ENCODE measurements at regions not wholly inside any gene's neighbourhood (a gene's known extent, or its start where the extent isn't known, plus 50 kb on each side); places are given as distances from the start of the nearest gene placed in this dataset.
"Not testable (repeated sequence)": the region's sequence is repeated elsewhere in the genome, so short reads cannot be mapped to it uniquely, and the experiment has no call there.

DNA sequence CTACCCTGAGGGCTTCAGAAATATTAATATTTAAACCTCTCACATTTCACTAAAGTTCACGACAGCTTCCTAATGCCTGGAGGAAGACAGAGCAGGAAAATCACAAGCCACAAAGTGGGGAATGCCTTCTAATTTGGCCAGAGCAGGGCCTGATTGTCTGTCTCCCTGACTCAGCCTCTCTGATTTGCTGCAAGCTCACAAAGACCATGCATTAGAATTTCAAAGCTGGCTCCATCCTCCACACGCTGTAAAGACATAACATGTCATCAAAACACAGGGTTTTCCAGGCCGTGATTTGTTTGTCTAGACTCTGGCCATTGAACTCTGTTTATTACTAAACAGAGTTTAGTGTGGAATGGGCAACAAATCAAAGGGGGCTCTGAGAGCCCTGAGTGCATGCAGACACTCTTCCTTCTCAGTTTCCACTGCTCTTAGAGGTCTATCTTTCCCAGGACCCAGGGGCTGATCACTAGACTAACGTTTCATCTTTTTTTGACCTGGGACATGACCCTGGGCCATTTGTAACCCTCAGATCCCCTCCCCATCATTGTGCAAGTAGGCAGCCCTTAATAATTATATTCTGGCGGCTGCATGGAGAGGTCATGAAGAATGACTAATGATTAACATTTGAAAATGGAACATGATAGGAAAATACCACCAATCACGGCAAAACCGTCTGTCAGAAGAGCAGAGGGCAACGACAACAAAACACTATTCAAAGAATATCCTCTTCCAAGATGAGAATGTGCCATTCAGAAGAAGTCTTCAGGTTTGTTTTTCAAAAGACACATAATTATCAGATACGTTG lies 140.2 kb downstream of the ENC1 start:
- DNase-seq (ENCODE audit: low spot score): no peak

DNA sequence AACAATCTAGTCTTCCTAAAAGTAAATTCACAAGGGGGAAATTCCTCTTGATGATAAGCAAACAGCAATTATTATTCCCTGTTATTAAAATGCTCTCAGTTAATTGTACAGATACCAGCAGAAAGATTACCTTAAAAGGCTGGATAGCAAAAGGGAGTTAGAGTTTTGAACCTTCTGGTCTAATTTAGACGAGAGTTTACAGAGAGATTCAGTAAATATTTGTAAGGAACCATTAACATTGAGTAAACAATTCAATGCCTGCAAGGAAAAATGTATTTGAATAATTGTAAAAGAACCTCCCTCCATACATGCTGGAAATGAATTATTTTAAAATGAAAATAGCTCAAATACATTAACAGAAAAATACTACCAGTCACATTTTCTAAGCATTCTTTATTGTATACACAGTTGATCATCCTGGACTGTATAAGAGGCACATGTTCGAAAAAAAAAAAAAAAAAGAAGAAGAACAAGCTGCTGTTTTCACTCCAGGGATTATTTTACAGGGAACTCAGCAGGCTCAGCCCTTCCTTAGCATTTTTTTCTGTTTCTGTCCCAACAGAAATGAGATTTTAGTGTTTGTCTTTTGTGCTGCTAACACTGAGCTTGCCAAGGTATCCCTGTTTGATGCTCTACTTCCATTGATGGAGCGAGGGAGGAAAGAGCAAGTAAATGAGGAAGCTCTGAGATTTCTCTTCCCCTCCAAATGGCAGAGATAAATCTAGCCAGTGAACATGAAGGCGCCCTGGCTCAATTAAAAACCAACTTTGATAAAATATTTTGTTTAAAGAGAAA lies 141.1 kb downstream of the ENC1 start:
- DNase-seq (ENCODE audit: low spot score): no peak

DNA sequence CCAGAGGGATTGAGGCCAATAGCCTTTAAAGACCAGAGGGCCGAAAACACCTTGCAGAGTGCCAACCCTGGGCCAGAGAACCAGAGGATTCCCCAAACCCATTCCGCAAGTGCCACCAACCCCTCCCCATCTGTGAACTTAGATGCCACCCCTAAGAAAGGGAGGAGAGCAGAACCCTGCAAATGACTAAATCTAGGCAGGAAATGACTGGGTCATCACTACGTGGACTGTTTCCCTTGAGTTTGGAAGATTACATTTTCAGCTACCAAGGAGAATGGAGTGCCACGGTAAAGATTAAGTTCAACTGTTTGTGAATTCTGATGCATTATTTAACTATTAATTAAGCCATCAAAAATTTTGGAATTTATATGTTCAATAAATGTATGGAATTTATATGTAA lies 142.8 kb downstream of the ENC1 start:
- no peak for DNase-seq (ENCODE audit: low spot score)

DNA sequence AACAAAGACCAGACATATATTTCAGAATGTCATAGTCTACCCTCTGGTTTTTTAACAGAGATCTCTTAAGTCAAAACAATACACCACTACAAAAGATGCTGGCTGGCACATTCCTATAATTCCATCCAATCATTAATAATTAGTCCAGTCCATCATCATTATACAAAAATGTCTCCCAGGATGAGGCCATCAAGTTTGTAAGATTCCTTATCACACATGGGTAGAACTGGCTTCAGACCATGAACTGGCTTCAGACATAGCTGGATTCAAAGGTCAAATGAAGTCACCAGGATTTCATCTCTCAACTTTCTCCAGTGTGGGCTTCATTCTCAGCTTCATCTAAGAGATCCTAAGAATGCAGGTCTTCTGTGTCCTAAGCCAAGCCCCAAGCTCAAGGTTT lies 147.1 kb downstream of the ENC1 start:
- DNase-seq (ENCODE audit: low spot score): no peak

DNA sequence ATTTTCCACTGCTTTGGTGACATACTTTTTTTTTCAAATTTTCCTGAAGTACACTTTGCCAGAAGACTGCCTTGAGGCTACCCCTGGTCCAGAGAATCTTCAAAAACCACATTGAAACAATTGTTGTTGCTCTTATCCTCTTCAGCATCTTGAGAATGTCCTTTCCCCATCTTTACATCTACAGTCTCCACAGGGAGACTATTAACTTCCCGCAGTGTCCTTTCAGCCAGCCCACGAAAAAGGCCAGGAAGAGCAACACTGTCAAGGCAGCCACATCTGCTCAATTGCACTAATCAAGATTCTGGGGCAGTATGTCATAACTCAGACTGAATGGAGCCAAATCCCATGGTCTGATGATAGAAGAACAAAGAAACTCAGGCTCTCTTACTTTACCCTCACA lies 148.3 kb downstream of the ENC1 start:
- no peak for DNase-seq (ENCODE audit: low spot score)

DNA sequence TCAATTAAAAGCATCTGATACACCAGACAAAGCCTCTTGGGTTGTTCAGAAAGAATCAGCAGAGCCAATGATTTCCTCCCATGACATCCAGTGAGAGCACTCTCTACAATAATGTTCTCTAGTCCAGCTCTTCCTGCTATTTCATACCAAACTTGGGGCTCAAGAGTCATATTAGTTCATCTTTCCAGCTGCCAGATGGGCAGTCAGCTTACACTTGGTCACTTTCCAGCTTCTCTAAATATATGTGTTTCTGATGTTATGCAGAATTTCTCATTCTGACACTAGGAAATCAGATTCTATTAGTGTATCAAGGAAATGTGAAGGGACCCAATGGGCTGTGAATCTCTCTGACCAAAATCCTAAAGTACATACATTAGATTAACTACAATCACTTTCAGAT lies 148.9 kb downstream of the ENC1 start:
- DNase-seq (ENCODE audit: low spot score): no peak

DNA sequence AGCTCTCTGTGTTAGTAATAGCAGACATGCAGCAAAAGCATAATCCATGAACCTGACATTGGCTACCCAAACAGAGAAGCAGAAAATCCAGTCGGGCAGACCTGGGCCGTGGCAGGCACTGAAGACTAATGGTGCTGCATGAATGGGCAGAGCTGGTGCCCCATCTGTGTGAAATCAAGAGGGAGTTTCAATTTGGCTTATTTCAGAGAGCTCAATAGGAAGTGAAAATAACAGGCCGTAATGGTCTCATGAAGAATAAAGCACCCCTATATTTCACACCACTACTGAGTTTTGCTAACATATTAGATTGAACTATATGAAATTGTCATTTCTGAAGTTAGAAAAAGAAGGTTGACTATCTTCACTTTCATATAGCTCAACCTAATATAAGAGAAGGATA lies 149.7 kb downstream of the ENC1 start:
- no peak for DNase-seq (ENCODE audit: low spot score)

DNA sequence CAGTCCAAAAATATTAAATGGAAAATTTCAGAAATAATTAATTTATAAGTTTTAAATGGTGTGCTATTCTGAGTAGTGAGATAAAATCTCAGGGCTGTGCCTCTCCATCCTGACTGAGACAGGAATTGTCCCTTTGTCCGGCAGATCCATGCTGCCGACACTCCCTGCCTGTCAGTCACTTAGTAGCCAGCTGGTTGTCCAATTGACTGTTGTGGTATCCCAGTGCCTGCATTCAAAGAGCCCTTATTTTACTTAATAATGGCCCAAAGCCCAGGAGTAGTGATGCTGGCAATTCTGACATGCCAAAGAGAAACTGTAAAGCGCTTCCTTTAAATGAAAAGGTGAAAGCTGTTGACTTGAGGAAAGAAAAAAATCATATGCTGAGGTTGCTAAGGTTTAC lies 157.5 kb downstream of the ENC1 start:
- no peak for DNase-seq (ENCODE audit: low spot score)

DNA sequence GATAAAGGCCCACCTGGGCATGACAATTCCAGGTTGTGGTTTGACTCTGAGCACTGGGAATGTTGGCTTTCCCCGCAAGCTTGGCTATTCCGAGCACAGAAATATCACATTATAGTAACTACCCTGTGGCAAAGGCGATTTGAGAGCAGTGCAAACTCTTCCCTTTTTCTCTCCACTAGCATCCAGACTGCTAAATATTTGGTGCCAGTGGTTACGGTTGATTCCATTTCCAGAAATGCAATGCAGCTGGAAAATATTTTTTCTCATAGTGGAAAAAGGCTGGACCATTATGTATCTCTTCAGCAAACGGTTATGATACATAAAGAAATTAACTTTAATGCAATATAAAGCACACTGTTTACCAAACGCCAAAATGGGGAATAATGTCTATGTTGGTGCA lies 158.0 kb downstream of the ENC1 start:
- no peak for DNase-seq (ENCODE audit: low spot score)

DNA sequence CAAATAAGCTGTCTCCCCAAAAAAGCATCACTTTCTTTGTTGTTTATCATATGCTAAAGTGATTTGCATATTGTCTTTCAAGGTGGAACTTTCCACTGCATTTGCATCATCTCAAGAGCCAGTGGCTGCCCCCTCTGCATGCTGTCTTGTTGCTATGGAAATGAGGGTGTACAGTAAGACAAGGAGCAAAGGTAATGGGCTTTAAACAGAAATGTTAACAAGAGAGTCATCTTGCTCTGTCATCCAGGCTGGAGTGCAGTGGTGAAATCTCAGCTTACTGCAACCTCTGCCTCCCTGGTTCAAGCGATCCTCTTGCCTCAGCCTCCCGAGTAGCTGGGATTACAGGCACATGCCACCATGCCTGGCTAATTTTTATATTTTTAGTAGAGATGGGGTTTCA lies 159.2 kb downstream of the ENC1 start:
- not testable (repeated sequence) for DNase-seq (ENCODE audit: low spot score)

DNA sequence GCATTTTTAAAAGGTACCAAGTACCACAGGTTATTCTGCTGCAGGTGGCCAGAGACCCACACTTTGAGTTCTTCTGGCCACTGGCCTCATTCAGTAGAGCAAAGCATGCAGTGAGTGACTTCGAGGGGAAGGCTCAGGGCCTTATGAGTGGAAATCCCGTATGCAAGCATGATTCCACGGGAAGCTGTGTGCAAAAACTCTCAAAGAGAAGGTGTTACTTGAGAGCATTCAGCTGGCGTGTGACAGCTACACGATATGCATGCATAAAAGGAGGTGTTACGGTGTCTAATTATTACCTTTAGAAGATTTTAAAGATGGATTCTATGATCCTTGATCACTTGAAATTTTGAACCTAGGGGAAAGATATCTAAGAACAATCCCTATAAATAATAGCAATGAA lies 160.3 kb downstream of the ENC1 start:
- DNase-seq (ENCODE audit: low spot score): no peak

DNA sequence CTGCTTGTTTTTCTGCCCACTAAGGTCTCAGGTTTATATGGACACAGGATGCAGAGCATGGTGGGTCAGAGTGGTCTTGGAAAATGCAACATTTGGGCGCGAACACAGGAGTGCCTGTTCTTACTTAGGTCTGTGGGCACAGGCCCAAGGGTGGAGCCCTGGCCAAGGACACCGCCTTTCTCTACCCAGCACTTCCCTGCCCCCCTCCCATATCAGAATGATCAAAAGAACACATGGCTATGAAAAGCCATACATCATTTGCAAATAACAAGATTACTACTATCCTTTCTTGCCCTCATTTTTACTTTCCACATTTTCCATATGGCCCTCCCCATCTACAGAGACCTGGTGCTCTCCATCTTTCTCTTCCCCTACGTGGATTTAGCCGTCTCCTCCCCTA lies 162.2 kb downstream of the ENC1 start:
- no peak for DNase-seq (ENCODE audit: low spot score)

DNA sequence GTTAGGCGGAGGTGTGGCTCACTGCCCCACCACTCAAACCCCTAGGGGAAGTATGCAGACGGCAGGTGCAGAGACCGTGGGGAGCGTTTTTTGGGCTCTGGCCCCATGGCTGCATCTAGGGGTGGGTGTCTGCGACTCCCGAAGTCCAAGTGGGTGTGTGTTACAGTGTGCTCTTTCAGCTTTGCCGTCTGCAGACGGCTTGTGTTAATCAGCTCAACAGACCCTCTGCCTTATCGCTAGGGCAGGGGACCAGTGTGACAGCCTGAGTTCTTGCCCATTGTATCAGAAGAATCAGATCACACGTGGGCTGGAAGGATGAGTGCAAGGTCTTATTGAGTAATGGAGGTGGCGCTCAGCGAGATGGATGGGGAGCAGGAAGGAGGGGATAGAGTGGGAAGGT lies 162.8 kb downstream of the ENC1 start:
- DNase-seq (ENCODE audit: low spot score): no peak

DNA sequence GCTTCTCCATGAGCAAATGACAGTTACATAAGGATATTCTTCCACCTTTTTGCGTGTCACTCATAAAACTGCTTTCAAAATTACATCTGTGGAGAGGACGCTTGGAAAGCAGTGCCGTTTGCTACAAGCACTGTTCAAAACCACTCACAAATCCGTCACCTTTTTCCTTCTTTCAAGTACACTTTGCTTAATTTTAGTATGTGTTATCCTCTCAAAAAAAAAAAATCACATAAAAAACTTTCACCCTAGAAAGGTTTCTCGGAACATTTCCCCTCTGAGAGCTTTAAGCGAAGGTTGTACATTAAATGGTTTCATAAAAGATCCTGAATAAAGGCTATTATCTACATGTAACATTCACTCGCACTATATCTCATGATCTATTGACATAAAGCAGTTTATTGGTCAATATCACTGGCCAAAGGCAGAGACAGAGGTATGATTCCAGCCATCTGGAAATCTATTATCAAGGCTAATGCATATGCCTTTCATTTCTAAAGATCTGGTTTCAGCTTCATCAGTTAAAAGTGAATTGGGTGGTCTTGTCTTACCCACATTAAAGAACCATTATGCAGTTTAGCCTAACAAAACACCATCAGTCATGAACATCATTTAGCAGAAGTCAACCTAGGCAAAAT lies 163.6 kb downstream of the ENC1 start:
- no peak for DNase-seq (ENCODE audit: low spot score)

DNA sequence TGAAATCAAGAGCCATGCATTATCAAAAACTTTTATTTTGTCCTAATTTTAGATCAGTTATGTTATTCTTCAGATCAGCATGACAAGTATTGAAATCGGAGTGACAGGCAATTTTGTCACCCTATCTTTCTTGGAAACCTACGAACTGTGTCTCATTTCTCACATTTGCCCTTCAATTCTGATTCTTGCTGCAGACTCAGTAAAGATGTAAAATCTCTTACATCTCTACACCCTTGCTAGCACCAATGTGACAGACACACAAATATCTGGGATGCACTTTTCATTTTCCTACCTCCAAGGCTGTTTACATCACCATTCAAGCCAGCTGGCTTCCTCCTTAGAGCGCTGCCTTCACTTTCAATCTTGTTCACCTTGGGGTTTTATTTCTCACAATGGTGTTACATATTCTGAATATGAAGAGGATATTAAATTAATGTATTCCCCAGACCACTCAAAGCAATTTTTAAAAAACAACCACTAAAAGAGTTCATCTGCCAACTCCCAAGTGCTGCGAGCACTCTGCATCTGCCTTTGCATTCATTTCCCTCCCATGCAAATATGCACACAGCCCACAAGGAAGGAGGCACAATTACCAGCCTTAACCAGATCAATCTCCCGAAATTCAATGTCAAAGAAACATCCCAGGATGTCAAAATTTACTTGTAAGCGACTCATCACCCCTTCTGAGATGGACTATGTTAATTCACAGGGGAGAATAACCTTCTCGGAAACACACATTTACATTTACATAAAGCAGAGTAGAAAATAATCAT lies 164.3 kb downstream of the ENC1 start:
- no peak for DNase-seq (ENCODE audit: low spot score)

DNA sequence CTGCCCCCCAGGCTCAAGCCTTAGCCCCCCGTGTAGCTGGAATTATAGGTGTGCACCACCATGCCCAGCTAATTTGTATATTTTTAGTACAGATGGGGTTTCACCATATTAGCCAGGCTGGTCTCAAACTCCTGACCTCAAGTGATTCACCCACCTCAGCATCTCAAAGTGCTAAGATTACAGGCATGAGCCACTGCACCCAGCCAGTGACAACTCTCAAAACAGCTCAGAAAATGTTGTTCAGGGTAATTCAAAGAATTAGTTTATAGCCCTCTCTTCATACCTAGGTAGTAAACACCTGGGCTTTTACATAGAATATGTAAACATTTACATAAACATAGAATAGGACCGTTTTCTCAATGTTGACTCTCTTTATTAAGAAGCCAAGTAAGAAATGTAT lies 168.7 kb downstream of the ENC1 start:
- no peak for DNase-seq (ENCODE audit: low spot score)

DNA sequence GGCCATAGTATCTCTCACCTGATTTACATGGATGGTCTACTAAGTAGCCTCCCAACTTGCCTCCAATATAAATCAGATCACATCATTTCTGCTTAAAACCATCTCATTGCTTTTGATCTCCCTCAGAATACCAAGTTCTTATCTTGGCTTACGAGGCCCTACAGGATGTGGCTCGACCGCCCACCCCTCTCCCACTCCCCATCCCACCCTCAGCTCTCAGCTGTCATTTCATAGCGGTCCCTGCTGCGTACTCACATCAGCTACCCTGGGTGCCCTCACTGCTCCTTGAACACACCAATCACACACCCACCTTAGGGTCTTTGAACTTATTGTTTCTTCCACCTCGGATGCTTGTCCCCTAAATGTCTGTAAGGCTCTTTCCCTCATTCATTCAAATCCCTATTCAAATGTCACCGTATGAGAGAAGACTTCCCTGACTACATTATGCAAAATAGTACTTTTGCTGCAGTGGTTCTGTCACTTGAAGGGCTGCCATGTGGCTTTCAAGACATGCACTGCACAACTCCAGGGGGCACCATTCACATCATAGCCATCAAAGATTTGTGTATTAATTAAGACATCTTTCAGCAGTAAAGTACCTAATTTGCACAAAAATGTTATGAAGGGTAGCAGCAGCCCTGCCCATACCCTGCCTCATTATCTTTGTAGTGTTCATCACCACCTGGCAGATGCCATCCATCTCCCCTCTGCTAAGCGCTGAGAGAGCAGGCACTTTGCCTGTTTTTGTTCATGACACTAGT lies 171.1 kb downstream of the ENC1 start:
- DNase-seq (ENCODE audit: low spot score): no peak

DNA sequence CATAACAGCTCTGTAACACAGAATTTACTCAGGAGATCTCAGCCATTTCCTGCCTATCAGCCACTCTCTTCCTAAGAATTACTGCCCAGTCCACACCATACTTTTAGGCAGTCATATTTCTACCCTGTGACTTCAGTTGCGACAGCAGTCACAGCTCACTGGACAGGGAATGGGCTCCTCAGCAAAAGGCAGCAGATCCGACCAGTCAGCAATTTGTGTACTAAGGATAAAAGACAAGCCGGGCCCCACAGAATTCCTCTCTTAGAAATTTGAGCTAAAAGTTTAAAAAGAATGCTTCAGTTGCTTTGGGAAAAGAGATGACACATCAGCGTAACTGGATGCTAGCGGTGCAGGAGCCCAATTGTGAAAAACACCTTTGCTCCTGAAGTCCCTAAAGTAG lies 172.1 kb downstream of the ENC1 start:
- DNase-seq (ENCODE audit: low spot score): no peak

DNA sequence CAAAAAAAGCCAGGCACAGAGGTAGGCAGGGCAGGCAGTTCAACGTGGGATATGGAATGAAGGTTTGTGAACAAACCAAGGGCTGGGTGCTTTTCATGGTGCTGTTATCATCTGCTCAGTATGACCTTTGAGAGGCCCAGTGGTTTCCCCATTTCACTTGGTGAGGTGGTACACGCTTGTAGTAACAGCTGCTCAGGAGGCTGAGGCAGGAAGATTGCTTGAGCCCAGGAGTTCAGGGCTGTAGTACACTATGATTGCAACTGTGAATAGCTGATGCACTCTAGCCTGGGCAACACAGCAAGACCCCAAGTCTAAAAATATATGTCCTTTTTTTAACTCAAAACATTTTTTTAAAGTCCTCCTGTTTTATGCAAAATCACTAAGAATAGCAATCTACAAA lies 174.8 kb downstream of the ENC1 start:
- no peak for DNase-seq (ENCODE audit: low spot score)

DNA sequence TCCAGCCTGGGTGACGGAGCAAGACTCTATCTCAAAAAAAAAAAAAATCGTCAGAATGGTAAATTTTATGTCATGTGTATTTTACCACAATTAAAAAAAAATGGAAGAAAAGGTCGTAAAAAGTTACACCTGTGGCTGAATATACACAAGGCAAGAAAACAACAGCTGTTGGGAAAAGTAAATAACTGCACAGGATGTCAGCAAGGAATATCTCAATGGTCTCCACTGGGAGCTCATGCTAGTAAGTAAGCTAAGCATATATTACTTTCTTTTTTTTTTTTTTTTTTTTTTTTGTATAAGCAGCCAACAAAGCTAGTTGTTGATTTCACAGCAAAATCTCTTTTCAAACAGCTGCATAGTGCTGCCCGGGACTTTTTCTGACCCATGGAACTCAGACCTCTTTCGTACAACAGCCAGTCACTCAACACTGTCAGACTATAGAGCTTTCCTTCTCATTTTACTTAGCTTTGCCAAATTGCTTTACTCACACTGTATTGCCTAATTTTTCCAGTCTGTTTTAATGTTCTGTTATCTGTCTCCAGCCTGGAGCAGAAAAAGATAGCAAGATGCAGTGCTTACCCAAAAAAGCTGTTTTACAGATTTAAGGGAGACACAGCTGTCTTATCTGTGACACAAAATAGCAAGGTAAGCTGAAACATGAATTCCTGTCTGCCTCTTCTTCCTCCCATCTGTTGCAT lies 175.9 kb downstream of the ENC1 start:
- DNase-seq (ENCODE audit: low spot score): peak; percentile 28

DNA sequence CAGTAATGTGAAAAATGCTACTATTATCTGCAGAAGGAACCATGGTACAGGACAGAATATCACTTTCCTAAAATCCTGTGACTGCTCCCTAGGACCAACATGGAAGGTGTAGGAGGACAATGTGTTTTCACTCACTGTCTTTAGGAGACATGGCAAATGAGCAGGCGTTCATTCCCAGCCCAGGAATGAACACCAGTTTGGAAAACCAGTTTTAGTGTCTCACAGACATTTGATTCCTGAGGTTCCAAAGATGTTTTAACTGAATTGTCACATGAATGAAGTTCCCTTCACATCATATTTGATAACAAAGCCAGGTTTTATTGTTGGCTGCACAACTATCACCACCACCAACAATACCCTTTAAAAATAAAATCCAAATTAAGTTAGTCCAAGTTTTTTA lies 178.2 kb downstream of the ENC1 start:
- DNase-seq (ENCODE audit: low spot score): no peak

Data from AG20443 (cell line).